ENCODE measurements at regions not wholly inside any gene's neighbourhood (a gene's known extent, or its start where the extent isn't known, plus 50 kb on each side); places are given as distances from the start of the nearest gene placed in this dataset.
"Not testable (repeated sequence)": the region's sequence is repeated elsewhere in the genome, so short reads cannot be mapped to it uniquely, and the experiment has no call there.

GRCh38 chr5:90263102-90263820 lies 146.3 kb downstream of the CETN3 start:
- TF ChIP-seq CTCF (IDR thresholded peaks at IDR 0.05; ENCODE audit: low read depth, low read length), result no peak
- no peak overlapping the region for H3K4me3 ChIP-seq (ENCODE audit: low read depth, low read length)

- no peak for TF ChIP-seq CTCF (IDR thresholded peaks at IDR 0.05; ENCODE audit: low read depth, low read length)
- H3K4me3 ChIP-seq (ENCODE audit: low read depth, low read length), result no peak overlapping the region
Observed at GRCh38 chr5:90251447-90251846, 158.1 kb downstream of the CETN3 start.

GRCh38 chr5:90248640-90249039 lies 160.9 kb downstream of the CETN3 start:
- no peak for TF ChIP-seq CTCF (IDR thresholded peaks at IDR 0.05; ENCODE audit: low read depth, low read length)
- no peak overlapping the region for H3K4me3 ChIP-seq (ENCODE audit: low read depth, low read length)

- H3K4me3 ChIP-seq (ENCODE audit: low read depth, low read length), result not testable (repeated sequence)
Observed at GRCh38 chr5:90243848-90244247, 165.7 kb downstream of the CETN3 start.

- H3K4me3 ChIP-seq (ENCODE audit: low read depth, low read length), result no peak overlapping the region
- no peak for TF ChIP-seq CTCF (IDR thresholded peaks at IDR 0.05; ENCODE audit: low read depth, low read length)
Observed at GRCh38 chr5:90233476-90233875, 176.1 kb downstream of the CETN3 start.

GRCh38 chr5:90231688-90232087 lies 177.9 kb downstream of the CETN3 start:
- no peak overlapping the region for H3K4me3 ChIP-seq (ENCODE audit: low read depth, low read length)
- TF ChIP-seq CTCF (IDR thresholded peaks at IDR 0.05; ENCODE audit: low read depth, low read length), result no peak

GRCh38 chr5:90227683-90228082 lies 181.9 kb downstream of the CETN3 start:
- H3K4me3 ChIP-seq (ENCODE audit: low read depth, low read length), result no peak overlapping the region
- no peak for TF ChIP-seq CTCF (IDR thresholded peaks at IDR 0.05; ENCODE audit: low read depth, low read length)

Measured in WI38 (cell line).